HG03060 (cell line): ENCODE measurements at regions not wholly inside any gene's neighbourhood (a gene's known extent, or its start where the extent isn't known, plus 50 kb on each side); places are given as distances from the start of the nearest gene placed in this dataset.

Experiments used
- ATAC-seq: cut with Tn5 transposase; IDR thresholded peaks from one replicate; pipeline ENCODE4 v1.9.1; 2021; ENCODE audit warnings: low read depth, moderate number of reproducible peaks; ENCODE audit not compliant: unreplicated experiment

DNA sequence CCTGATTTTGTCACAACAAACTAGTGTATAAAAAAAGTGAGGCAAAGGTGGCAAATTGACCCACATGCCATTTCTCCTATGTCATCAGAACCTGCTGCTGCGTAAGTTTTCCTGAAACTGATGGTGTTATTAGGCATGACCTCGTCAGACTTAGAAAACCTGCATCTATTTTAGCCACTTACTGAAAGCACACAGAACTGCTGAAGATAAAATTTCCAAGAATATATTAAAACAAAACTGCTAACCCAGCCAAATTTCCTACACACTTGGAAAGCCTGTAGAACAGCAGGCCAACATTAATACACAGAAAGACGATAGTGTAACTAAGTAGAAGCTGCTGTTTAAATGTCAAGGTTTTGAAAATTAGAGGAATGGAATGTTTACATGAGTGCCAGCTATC, 674.5 kb upstream of the CXADR start:
- ATAC-seq: no peak

GRCh38 chr21:16840538-16840937, 672.3 kb upstream of the CXADR start:
- ATAC-seq: no peak

GRCh38 chr21:16841975-16842695, 670.7 kb upstream of the CXADR start:
- no peak for ATAC-seq

DNA sequence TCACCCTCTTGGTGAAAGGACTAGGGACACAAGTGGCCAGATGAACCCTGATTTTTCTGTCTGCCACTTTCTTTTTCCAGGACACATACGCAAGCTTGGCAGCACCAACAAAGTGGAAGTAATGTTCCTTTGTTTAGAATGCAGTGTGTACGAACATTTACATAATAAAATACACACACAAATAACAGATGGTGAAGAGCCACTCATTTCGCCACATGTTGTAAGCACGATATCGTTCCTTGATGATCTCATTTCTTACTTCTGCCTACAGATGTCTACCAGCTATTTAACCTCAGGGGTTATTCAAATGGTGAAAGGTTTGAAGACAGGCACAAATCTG, 670.2 kb upstream of the CXADR start:
- no peak for ATAC-seq

DNA sequence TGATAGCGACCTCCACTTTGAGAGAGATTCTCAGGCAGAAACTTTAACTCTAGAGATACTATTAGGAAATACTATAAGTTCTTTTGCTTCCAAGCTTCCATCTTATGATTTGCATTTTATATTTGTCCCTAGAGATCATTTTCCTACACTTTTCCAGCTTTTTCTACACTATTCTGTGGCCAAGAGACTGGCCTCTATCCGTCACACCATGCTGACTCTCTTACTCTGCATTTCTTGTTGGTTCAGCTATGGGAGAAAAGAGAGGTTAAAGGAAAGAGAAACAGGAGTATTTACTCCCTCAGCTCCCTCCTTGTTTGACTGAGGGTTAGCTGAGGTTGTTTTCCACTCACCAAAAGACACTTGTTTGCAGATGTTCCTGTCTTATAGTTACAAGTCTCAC, 665.6 kb upstream of the CXADR start:
- ATAC-seq: no peak

DNA sequence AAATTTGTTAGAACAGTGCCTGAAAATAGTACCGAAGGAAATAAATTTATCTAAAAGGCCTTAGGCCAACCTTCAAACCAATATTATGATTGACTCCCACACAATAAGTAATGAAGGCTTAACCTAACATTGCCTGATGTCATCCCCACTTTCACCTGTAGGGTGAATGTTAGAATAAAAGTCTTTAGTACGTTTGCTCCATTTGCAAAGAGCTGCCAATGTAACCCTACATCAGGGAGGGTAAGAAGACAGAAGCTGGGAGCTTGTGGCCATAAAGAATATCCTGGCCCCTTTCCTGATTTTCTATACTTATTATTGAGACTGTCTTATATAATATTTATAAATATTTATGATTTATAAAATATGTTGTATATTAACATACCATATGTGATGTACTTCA, 661.8 kb upstream of the CXADR start:
- no peak for ATAC-seq

DNA sequence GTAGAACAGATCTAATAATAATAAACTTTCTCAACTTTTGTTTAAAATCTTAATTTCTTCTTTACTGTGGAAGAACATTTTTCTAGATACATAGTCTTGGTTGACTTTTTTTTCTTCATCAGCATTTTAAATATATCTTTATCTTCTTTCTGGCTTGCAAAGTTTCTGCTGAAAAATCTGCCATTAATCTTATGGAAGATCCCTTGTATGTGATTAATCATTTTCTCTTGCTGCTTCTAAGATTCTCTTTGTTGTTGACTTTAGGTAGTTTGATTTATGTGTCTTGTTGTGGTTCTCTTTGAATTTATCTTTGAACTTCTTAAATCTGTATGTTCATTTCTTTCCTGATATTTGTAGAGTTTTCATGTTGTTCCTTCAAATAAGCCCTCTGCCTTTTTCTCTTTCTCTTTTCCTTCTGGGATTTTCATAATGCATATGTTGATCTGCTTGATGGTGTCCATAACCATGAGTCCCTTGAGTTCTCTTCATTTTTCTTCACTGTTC, 657.6 kb upstream of the CXADR start:
- no peak for ATAC-seq

- ATAC-seq: no peak
Observed at GRCh38 chr21:16863362-16863905, 649.4 kb upstream of the CXADR start.

DNA sequence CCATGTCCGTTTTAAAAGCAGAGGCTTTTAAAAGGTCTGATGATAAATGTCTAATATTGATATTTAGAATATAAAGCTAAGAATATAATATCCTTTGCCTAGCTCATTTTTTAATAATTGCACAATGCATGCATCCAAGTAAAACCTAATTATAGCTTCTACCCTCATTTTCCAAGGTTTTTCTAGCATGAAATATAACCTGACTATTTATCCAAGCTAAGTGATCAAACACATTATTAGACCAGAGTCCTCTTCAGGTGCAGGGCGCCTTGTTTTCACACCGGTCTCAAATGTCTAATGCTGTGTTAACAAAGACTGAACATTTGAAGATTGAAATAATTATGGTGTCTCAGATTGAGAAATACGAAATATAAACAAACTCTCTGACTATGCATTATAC, 648.9 kb upstream of the CXADR start:
- ATAC-seq: no peak

GRCh38 chr21:16865632-16866031, 647.2 kb upstream of the CXADR start:
- ATAC-seq: no peak

GRCh38 chr21:16866851-16867250, 646.0 kb upstream of the CXADR start:
- no peak for ATAC-seq

DNA sequence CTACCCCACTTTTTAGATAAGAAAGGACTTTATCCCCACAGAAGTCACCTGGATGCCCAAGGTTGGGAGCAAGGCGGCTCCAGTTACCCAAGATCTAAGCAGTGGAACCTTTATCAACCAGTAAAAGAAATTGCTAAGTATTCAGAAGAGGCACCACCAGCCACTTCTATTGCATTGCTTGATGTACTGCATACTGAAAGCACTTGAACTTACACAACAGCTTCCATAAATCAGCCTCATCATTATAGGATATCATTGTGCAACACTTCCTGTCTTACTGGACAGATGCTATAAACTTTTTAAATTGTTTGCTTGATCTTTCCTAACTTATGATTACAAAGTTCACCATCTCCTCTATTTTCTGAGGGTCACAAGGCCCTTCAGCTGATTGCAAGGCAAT, 642.7 kb upstream of the CXADR start:
- no peak for ATAC-seq

DNA sequence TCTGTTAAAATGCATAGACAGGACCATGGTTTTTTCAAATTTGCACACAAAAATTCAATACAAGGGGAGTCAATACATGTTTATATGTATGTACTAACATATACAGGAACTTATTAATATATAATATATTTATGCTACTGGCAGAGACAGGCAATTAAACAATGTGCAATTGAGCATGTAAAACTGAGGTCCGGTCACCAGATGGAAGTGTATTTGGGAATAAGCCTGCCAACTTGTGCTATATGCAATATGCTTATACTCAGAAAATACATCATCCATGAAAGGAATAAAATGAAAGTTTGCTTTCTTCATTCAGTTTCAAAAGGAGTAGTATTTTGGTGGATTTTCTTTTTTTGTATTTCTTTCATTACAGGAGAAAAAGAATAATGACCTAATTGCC, 640.2 kb upstream of the CXADR start:
- ATAC-seq: no peak

DNA sequence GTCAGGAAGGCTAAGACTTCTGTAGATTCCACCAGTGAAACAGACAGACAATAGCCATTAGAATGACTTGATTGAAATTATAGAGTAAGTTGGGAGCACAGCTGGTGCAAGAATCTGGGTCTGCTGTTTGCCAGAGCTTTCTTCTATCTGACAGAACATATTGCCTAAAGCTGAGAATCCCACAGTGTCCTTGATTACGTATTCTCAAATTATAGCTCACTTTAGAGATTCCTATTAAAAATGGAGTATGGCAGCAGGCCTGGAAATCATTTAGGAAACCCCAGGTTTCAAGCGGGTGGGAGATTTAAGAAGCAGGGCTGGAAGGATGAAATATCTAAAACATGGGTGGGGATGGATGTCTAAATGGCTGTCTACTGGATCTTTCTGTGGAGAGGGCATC, 639.7 kb upstream of the CXADR start:
- no peak for ATAC-seq

GRCh38 chr21:16873596-16873995, 639.2 kb upstream of the CXADR start:
- no peak for ATAC-seq

DNA sequence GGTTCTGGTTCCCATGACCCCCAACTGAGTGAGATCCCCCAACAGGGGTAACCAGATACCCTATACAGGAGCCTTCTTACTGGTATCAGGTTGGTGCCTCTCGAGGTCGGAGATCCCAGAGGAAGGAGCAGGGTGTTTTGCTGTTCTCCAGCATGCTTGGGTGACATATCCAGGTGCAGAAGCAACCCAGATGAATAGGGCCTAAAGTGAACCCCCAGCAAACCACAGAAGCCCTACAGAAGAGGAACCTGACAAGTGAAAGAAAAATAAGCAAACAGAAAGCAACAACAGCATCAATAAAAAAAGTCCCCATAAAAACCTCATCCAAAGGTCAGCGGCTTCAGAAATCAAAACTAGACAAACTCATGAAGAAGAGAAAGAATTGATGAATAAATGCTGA, 633.4 kb upstream of the CXADR start:
- no peak for ATAC-seq

DNA sequence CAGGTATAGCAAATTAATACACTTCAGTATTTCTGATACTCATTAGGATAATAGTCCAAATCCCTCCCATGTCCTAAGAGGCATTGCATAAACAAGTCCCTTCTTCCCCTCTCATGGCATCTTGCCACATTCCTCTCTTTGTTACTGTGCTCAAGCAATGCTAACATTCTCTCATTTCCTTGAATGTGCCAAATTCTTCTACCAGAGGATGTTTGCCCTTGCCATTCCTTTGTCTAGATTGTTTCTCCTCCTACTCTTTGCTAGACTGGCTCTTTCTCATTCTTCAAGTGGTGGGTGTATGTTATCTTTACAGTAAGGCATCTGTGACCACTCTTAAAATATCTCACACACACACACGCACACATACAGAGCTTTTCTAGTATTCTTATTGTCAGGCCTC, 621.0 kb upstream of the CXADR start:
- no peak for ATAC-seq

GRCh38 chr21:16900685-16901084, 612.2 kb upstream of the CXADR start:
- ATAC-seq: no peak

DNA sequence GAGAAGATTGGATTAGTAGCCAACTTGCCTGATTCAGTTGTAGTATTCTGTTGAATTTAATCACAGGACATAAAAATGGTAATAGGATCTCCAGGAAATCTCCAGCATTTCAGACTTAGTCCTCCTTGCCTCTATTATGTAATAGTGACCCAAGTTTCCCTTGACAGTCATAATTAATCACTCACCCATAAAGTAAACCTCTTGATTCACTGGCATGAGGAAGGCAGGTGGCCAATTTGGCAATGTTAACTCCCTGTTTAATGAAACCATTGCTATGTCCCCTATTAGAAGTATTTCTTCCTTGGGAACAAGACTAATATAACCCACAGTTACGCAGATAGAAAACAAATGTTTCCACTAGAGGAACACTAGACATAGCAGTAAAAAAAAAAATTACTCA, 604.8 kb upstream of the CXADR start:
- no peak for ATAC-seq

DNA sequence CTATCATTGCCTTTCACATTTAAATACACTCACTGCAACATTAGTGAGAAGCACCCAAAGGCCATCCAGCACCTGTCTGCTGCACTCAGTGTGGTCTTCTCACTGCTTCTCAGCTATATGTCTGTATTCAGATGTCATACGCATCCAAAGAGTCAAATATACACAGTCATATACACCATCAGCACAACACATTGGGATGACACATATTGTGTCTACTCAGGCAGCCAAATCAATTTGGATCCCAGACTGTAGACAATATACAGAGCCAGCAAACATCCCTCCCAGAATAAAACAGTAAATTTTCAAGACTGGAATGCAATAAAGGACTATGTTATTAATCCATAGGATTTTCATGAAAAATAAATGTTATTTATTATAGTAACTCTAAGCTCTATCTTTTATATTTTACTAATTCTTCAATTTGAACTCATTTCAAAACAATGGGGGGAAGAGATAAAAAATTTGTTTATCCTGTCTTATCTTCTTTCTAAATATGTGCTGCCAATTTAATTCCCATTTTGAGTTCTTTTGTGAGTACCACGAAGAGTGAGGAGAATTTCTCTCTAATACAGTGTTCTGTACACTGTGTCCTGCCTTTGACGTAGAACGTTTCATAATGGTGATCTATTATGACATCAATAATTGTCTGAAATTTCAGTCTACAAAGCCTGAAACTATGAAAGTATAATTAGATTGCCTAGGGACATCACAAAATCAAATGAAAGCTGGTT, 602.2 kb upstream of the CXADR start:
- ATAC-seq: no peak

DNA sequence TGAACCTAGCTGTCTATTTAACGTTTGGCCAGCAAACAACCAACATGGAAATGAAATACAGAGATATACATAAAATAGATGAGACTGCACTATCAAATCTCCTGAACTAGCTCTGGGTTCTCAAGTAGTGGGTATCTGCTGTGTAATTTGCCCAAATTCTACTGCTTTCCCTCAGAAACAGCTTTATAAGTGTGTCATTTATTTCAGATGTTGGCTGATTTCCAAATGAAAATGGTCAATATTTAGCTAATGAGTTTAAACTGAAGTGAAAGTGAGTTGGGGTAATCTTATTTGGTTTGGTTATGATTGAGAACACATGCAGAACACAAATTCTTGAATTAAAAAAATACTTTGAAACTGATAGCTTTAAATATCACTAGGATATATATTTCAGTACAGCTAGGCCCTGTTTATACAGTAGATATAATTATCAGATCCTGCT, 601.7 kb upstream of the CXADR start:
- ATAC-seq: no peak

DNA sequence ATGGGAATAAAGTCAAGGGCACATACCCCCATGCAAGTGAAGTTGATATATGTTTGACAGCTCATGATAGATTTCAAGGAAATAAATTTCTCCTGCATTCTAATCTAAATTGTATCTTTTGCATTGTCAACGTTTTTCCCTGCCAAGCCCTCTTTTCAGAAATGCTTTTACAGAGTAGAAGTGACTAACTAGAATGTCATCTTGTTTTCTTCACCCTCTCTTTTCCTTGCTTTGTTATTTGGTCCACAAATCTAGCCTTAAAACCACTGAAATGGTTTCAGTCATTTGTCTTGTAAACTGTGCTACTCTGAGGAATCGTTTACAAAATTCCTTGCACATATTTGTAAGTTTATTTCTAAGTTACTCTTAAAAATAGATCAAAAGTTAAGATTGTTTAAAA, 600.8 kb upstream of the CXADR start:
- no peak for ATAC-seq
